ENCODE measurements at regions not wholly inside any gene's neighbourhood (a gene's known extent, or its start where the extent isn't known, plus 50 kb on each side); places are given as distances from the start of the nearest gene placed in this dataset.
"Not testable (repeated sequence)": the region's sequence is repeated elsewhere in the genome, so short reads cannot be mapped to it uniquely, and the experiment has no call there.

- Histone ChIP-seq H3K27ac (no peak overlapping the region), H3K4me3 (ENCODE audit: low read depth, low read length) (no peak overlapping the region), H3K27me3 (ENCODE audit: insufficient read depth, low read depth, severe bottlenecking) (no peaks in the 10 kb centered on the region), H3K36me3 (no peaks in the 10 kb centered on the region), H3K9me3 (ENCODE audit: severe bottlenecking) (no peaks in the 10 kb centered on the region)
- TF ChIP-seq CTCF (IDR thresholded peaks at IDR 0.05; ENCODE audit: low read depth, low read length) = no peak
- no peak for DNase-seq
These were observed 188.9 kb upstream of the CDK1 start for GRCh38 chr10:60589376-60589775.

- H3K36me3 ChIP-seq; H3K4me3 ChIP-seq (ENCODE audit: low read depth, low read length); H3K9me3 ChIP-seq (ENCODE audit: severe bottlenecking); DNase-seq; H3K27ac ChIP-seq; H3K27me3 ChIP-seq (ENCODE audit: insufficient read depth, low read depth, severe bottlenecking): not testable (repeated sequence)
These were observed 192.1 kb upstream of the ANK3 start for GRCh38 chr10:60581782-60582181.

GRCh38 chr10:60578217-60578616 is 188.5 kb upstream of the ANK3 start:
- Histone ChIP-seq H3K27me3 (ENCODE audit: insufficient read depth, low read depth, severe bottlenecking) (no peaks in the 10 kb centered on the region), H3K27ac (no peak overlapping the region), H3K36me3 (no peaks in the 10 kb centered on the region), H3K4me3 (ENCODE audit: low read depth, low read length) (no peak overlapping the region), H3K9me3 (ENCODE audit: severe bottlenecking) (peaks cover 3% of the 10 kb centered on the region)
- DNase-seq = no peak
- TF ChIP-seq CTCF (IDR thresholded peaks at IDR 0.05; ENCODE audit: low read depth, low read length) = no peak

GRCh38 chr10:60576130-60577069 is 186.7 kb upstream of the ANK3 start:
- no peak for DNase-seq
- Histone ChIP-seq H3K27ac (no peak overlapping the region), H3K4me3 (ENCODE audit: low read depth, low read length) (no peak overlapping the region), H3K27me3 (ENCODE audit: insufficient read depth, low read depth, severe bottlenecking) (no peaks in the 10 kb centered on the region), H3K36me3 (no peaks in the 10 kb centered on the region), H3K9me3 (ENCODE audit: severe bottlenecking) (no peaks in the 10 kb centered on the region)
- TF ChIP-seq CTCF (IDR thresholded peaks at IDR 0.05; ENCODE audit: low read depth, low read length) = no peak

- no peak for DNase-seq
- Histone ChIP-seq H3K9me3 (ENCODE audit: severe bottlenecking) (no peaks in the 10 kb centered on the region), H3K4me3 (ENCODE audit: low read depth, low read length) (no peak overlapping the region), H3K27ac (no peak overlapping the region), H3K27me3 (ENCODE audit: insufficient read depth, low read depth, severe bottlenecking) (no peaks in the 10 kb centered on the region), H3K36me3 (no peaks in the 10 kb centered on the region)
- TF ChIP-seq CTCF (IDR thresholded peaks at IDR 0.05; ENCODE audit: low read depth, low read length) = no peak
These were observed 185.4 kb upstream of the ANK3 start for GRCh38 chr10:60575105-60575504.

GRCh38 chr10:60574388-60574787 is 184.7 kb upstream of the ANK3 start:
- no peaks in the 10 kb centered on the region for H3K9me3 ChIP-seq (ENCODE audit: severe bottlenecking)
- H3K36me3 ChIP-seq = no peaks in the 10 kb centered on the region
- TF ChIP-seq CTCF (IDR thresholded peaks at IDR 0.05; ENCODE audit: low read depth, low read length) = no peak
- H3K27me3 ChIP-seq (ENCODE audit: insufficient read depth, low read depth, severe bottlenecking) = no peaks in the 10 kb centered on the region
- H3K4me3 ChIP-seq (ENCODE audit: low read depth, low read length) = no peak overlapping the region
- no peak for DNase-seq
- H3K27ac ChIP-seq = no peak overlapping the region
